Stimulated activated CD8-positive, alpha-beta memory T cell treated with anti-CD3 and anti-CD28 coated beads, Interleukin-7, amount 100 ng/mL, for 4 hours (primary cell): ENCODE measurements at regions not wholly inside any gene's neighbourhood (a gene's known extent, or its start where the extent isn't known, plus 50 kb on each side); places are given as distances from the start of the nearest gene placed in this dataset.

Experiments used
- DNase-seq, 2 donors: peaks; one replicate each; pipeline ENCODE4 v3.0.0-alpha.2; 2020; ENCODE audit warnings: low read depth in 2 of 2

GRCh38 chr20:42020316-42020715 lies 402.1 kb upstream of the CHD6 start:
- DNase-seq = no peak

- DNase-seq = no peak
These were observed 400.8 kb upstream of the CHD6 start for GRCh38 chr20:42018979-42019378.

GRCh38 chr20:42010090-42010489 lies 391.9 kb upstream of the CHD6 start:
- DNase-seq = no peak

GRCh38 chr20:42007251-42007650 lies 389.1 kb upstream of the CHD6 start:
- DNase-seq = no peak

GRCh38 chr20:42005211-42005610 lies 387.0 kb upstream of the CHD6 start:
- DNase-seq = no peak

GRCh38 chr20:42003380-42003779 lies 385.2 kb upstream of the CHD6 start:
- DNase-seq = no peak

- DNase-seq = no peak
These were observed 380.6 kb upstream of the CHD6 start for GRCh38 chr20:41998539-41999341.

GRCh38 chr20:41996951-41997350 lies 378.8 kb upstream of the CHD6 start:
- no peak for DNase-seq

GRCh38 chr20:41992481-41992880 lies 374.3 kb upstream of the CHD6 start:
- no peak for DNase-seq

- no peak for DNase-seq
These were observed 373.2 kb upstream of the CHD6 start for GRCh38 chr20:41991412-41991811.

- no peak for DNase-seq
These were observed 371.9 kb upstream of the CHD6 start for GRCh38 chr20:41989935-41990635.

- no peak for DNase-seq
These were observed 371.0 kb upstream of the CHD6 start for GRCh38 chr20:41989039-41989679.

GRCh38 chr20:41984031-41984430 lies 365.9 kb upstream of the CHD6 start:
- DNase-seq = no peak

GRCh38 chr20:41983159-41983558 lies 365.0 kb upstream of the CHD6 start:
- no peak for DNase-seq

GRCh38 chr20:41981746-41982145 lies 363.6 kb upstream of the CHD6 start:
- no peak for DNase-seq

GRCh38 chr20:41978875-41979274 lies 360.7 kb upstream of the CHD6 start:
- no peak for DNase-seq

- DNase-seq = no peak
These were observed 360.1 kb upstream of the CHD6 start for GRCh38 chr20:41978246-41978790.

GRCh38 chr20:41969656-41970055 lies 351.5 kb upstream of the CHD6 start:
- no peak for DNase-seq

GRCh38 chr20:41960166-41960565 lies 342.0 kb upstream of the CHD6 start:
- DNase-seq = no peak

- no peak for DNase-seq
These were observed 340.2 kb upstream of the CHD6 start for GRCh38 chr20:41958391-41958790.

GRCh38 chr20:41956338-41957074 lies 338.3 kb upstream of the CHD6 start:
- DNase-seq = no peak

GRCh38 chr20:41952166-41952565 lies 334.0 kb upstream of the CHD6 start:
- no peak for DNase-seq
